ENCODE measurements at regions not wholly inside any gene's neighbourhood (a gene's known extent, or its start where the extent isn't known, plus 50 kb on each side); places are given as distances from the start of the nearest gene placed in this dataset.
A peak's percentile ranks its signal among the peaks of the same experiment; 100 is the strongest.
"Not testable (repeated sequence)": the region's sequence is repeated elsewhere in the genome, so short reads cannot be mapped to it uniquely, and the experiment has no call there.

DNA sequence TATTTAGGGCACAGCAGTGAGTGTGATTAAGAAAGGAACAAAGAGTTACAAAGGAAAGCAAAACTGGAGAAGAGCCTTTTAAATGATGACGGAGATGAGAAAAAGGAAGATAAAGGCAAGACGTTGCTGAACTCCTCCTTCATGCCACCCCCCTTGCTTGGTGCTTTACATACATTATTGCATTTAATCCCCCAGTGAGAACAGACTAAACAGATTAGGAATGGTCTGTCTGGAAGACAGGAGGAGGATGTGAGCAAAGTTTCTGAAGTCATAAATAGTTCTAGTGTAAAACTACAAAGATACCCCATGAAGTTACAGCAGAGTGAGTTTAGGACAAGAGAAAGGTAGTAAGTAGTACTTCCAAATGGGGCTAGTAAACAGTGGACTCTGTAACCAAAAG lies 113.5 kb downstream of the PLCE1 start:
- peaks cover 30% of the 10 kb centered on the region for H3K4me1 ChIP-seq (ENCODE audit: control insufficient read depth, insufficient read depth, low read length)
- no peak overlapping the region for H3K4me2 ChIP-seq (ENCODE audit: low read length)
- H3K9me3 ChIP-seq (replicated peaks; ENCODE audit: low read length) = no peaks in the 10 kb centered on the region
- no peaks in the 10 kb centered on the region for H3K27me3 ChIP-seq (ENCODE audit: control insufficient read depth, insufficient read depth, low read length)
- H3K9ac ChIP-seq (ENCODE audit: low read depth, low read length) = no peak overlapping the region
- no peak overlapping the region for H3K4me3 ChIP-seq (ENCODE audit: low read length)
- no peaks in the 10 kb centered on the region for H3K36me3 ChIP-seq (ENCODE audit: insufficient read depth, low read length)

DNA sequence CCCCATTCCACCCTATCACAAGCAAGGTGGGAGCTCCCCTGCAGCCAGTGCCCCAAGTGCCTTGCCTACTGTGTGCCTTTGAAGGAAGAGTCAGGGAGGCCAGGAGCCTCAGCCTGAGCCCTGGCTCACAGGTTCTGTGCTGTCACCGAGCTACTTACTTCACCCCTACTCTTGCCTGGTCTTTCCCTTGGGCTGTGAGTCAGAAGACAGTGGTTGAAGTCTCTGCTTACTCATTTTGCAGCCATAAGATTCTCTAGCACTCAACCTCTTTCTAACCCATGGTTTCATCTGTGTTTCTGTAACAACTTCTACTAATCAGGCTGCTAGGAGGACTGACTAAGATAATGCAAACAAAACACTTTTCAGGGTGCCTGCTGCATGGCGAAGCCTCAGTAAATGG lies 114.5 kb downstream of the PLCE1 start:
- H3K36me3 ChIP-seq (ENCODE audit: insufficient read depth, low read length) = no peaks in the 10 kb centered on the region
- H3K4me1 ChIP-seq (ENCODE audit: control insufficient read depth, insufficient read depth, low read length) = peaks cover 37% of the 10 kb centered on the region
- H3K4me3 ChIP-seq (ENCODE audit: low read length) = no peak overlapping the region
- H3K9me3 ChIP-seq (replicated peaks; ENCODE audit: low read length) = no peaks in the 10 kb centered on the region
- H3K27me3 ChIP-seq (ENCODE audit: control insufficient read depth, insufficient read depth, low read length) = no peaks in the 10 kb centered on the region
- H3K9ac ChIP-seq (ENCODE audit: low read depth, low read length) = no peak overlapping the region
- H3K4me2 ChIP-seq (ENCODE audit: low read length) = peak overlapping the region; percentile 34

- H3K9ac ChIP-seq (ENCODE audit: low read depth, low read length) = no peak overlapping the region
- peaks cover 28% of the 10 kb centered on the region for H3K4me1 ChIP-seq (ENCODE audit: control insufficient read depth, insufficient read depth, low read length)
- no peaks in the 10 kb centered on the region for H3K27me3 ChIP-seq (ENCODE audit: control insufficient read depth, insufficient read depth, low read length)
- no peaks in the 10 kb centered on the region for H3K36me3 ChIP-seq (ENCODE audit: insufficient read depth, low read length)
- no peaks in the 10 kb centered on the region for H3K9me3 ChIP-seq (replicated peaks; ENCODE audit: low read length)
- H3K4me2 ChIP-seq (ENCODE audit: low read length) = no peak overlapping the region
- H3K4me3 ChIP-seq (ENCODE audit: low read length) = no peak overlapping the region
Measured at GRCh38 chr10:94111367-94111766, 117.6 kb downstream of the PLCE1 start.

DNA sequence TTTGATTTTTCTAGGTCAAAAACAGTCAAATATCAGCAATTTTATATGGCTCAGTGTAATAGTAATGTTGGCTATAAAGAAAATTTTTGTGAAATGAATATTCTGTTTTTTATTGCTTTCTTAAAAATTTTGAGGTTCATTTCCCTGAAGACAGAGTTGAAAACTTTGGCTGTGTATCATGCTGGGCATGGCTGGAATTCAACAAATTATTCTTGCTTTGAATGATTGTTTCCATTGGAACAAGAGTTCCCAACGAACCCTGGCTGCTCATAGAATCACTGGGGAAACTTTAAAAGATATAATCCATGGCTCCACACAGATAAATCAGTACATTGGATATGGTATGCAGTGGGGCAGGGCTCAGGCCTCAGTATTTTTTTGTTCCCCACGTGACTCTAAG lies 118.6 kb downstream of the PLCE1 start:
- Histone ChIP-seq H3K4me1 (ENCODE audit: control insufficient read depth, insufficient read depth, low read length) (peaks cover 28% of the 10 kb centered on the region), H3K9ac (ENCODE audit: low read depth, low read length) (no peak overlapping the region), H3K4me2 (ENCODE audit: low read length) (no peak overlapping the region), H3K27me3 (ENCODE audit: control insufficient read depth, insufficient read depth, low read length) (no peaks in the 10 kb centered on the region), H3K9me3 (replicated peaks; ENCODE audit: low read length) (no peaks in the 10 kb centered on the region), H3K4me3 (ENCODE audit: low read length) (no peak overlapping the region), H3K36me3 (ENCODE audit: insufficient read depth, low read length) (no peaks in the 10 kb centered on the region)

DNA sequence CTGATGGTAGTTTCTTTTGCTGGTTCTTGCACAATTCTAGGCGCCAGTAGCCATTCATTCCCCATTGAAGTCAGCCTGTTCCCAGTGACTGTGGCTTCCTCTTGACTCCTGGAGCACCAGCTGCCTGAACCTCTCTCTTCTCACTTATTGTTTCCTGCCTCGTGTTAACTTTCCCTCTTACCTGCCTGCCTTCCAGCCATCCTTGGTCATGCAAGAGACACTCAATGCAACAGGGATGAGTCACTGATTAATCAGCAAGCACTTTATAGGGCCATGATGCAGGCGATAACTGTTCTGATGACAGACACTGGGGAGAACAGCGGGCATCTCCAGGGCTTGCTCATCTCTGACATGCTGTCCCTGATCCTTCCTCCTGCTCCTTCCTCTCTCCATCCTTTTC lies 122.0 kb downstream of the PLCE1 start:
- no peak overlapping the region for H3K9ac ChIP-seq (ENCODE audit: low read depth, low read length)

GRCh38 chr10:94116848-94117247 lies 123.1 kb downstream of the PLCE1 start:
- H3K27me3 ChIP-seq (ENCODE audit: control insufficient read depth, insufficient read depth, low read length) = no peaks in the 10 kb centered on the region
- no peak overlapping the region for H3K9ac ChIP-seq (ENCODE audit: low read depth, low read length)

More for the DNA sequence above, 122.0 kb downstream of the PLCE1 start:
- Histone ChIP-seq H3K9me3 (replicated peaks; ENCODE audit: low read length) (no peaks in the 10 kb centered on the region), H3K4me3 (ENCODE audit: low read length) (no peak overlapping the region), H3K4me1 (ENCODE audit: control insufficient read depth, insufficient read depth, low read length) (peaks cover 17% of the 10 kb centered on the region), H3K36me3 (ENCODE audit: insufficient read depth, low read length) (no peaks in the 10 kb centered on the region), H3K4me2 (ENCODE audit: low read length) (no peak overlapping the region), H3K27me3 (ENCODE audit: control insufficient read depth, insufficient read depth, low read length) (no peaks in the 10 kb centered on the region)

GRCh38 chr10:94122211-94122610 lies 128.5 kb downstream of the PLCE1 start:
- no peak overlapping the region for H3K9ac ChIP-seq (ENCODE audit: low read depth, low read length)
- no peak overlapping the region for H3K4me2 ChIP-seq (ENCODE audit: low read length)
- no peak overlapping the region for H3K4me3 ChIP-seq (ENCODE audit: low read length)
- no peaks in the 10 kb centered on the region for H3K27me3 ChIP-seq (ENCODE audit: control insufficient read depth, insufficient read depth, low read length)
- no peaks in the 10 kb centered on the region for H3K9me3 ChIP-seq (replicated peaks; ENCODE audit: low read length)
- no peaks in the 10 kb centered on the region for H3K36me3 ChIP-seq (ENCODE audit: insufficient read depth, low read length)
- peaks cover 39% of the 10 kb centered on the region for H3K4me1 ChIP-seq (ENCODE audit: control insufficient read depth, insufficient read depth, low read length)

More at GRCh38 chr10:94116848-94117247, 123.1 kb downstream of the PLCE1 start:
- peaks cover 15% of the 10 kb centered on the region for H3K4me1 ChIP-seq (ENCODE audit: control insufficient read depth, insufficient read depth, low read length)
- H3K4me2 ChIP-seq (ENCODE audit: low read length) = no peak overlapping the region
- H3K4me3 ChIP-seq (ENCODE audit: low read length) = no peak overlapping the region
- no peaks in the 10 kb centered on the region for H3K36me3 ChIP-seq (ENCODE audit: insufficient read depth, low read length)
- no peaks in the 10 kb centered on the region for H3K9me3 ChIP-seq (replicated peaks; ENCODE audit: low read length)

- H3K9me3 ChIP-seq (replicated peaks; ENCODE audit: low read length) = no peaks in the 10 kb centered on the region
- H3K4me1 ChIP-seq (ENCODE audit: control insufficient read depth, insufficient read depth, low read length) = peaks cover 39% of the 10 kb centered on the region
- H3K36me3 ChIP-seq (ENCODE audit: insufficient read depth, low read length) = no peaks in the 10 kb centered on the region
- peak overlapping the region; percentile 25 for H3K9ac ChIP-seq (ENCODE audit: low read depth, low read length)
- H3K4me2 ChIP-seq (ENCODE audit: low read length) = peak overlapping the region; percentile 41
- no peaks in the 10 kb centered on the region for H3K27me3 ChIP-seq (ENCODE audit: control insufficient read depth, insufficient read depth, low read length)
- no peak overlapping the region for H3K4me3 ChIP-seq (ENCODE audit: low read length)
Measured at GRCh38 chr10:94123258-94123995, 129.7 kb downstream of the PLCE1 start.

DNA sequence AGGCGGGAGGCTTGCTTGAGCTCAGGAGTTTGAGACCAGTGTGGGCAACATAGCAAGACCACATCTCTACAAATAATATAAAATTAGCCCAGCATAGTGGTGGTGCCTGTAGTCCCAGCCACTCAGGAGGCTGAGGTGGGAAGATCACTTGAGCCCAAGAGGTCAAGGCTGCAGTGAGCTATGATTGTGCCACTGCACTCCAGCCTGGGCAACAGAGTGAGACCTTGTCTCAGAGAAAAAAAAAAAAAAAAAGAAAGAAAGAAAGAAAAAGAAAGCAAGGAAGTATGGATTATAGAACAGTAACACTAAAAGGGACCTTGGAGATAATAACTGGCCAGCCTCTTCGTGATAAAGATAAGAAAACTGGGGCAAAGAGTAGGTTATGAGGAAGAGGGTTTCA lies 130.4 kb downstream of the PLCE1 start:
- not testable (repeated sequence) for H3K9ac ChIP-seq (ENCODE audit: low read depth, low read length); H3K36me3 ChIP-seq (ENCODE audit: insufficient read depth, low read length); H3K4me2 ChIP-seq (ENCODE audit: low read length); H3K4me3 ChIP-seq (ENCODE audit: low read length); H3K27me3 ChIP-seq (ENCODE audit: control insufficient read depth, insufficient read depth, low read length); H3K9me3 ChIP-seq (replicated peaks; ENCODE audit: low read length)
- H3K4me1 ChIP-seq (ENCODE audit: control insufficient read depth, insufficient read depth, low read length) = peaks cover 39% of the 10 kb centered on the region

GRCh38 chr10:94125268-94125667 lies 131.5 kb downstream of the PLCE1 start:
- not testable (repeated sequence) for H3K4me2 ChIP-seq (ENCODE audit: low read length); H3K9me3 ChIP-seq (replicated peaks; ENCODE audit: low read length); H3K27me3 ChIP-seq (ENCODE audit: control insufficient read depth, insufficient read depth, low read length); H3K36me3 ChIP-seq (ENCODE audit: insufficient read depth, low read length); H3K9ac ChIP-seq (ENCODE audit: low read depth, low read length); H3K4me3 ChIP-seq (ENCODE audit: low read length)
- peaks cover 47% of the 10 kb centered on the region for H3K4me1 ChIP-seq (ENCODE audit: control insufficient read depth, insufficient read depth, low read length)

DNA sequence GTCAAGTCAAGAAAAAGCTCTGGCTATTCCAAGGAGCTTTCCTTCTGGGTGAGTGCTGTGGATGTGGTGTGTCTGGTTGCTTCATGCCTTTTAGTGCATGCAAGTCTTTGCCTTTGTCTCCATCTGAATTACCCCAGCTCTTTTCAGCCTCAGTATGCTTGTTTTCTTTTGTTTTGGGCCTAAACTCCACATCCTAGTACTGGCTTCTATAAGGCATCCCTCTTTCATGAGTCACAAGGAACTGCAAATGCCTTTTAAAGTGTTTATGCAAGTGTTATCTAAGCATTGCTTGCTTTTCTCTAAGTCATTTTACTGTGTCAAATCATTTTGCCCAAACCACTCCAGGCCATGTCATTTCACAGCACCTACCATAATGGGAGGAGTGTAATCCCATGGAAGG lies 132.1 kb downstream of the PLCE1 start:
- Histone ChIP-seq H3K9me3 (replicated peaks; ENCODE audit: low read length) (no peaks in the 10 kb centered on the region), H3K4me1 (ENCODE audit: control insufficient read depth, insufficient read depth, low read length) (peaks cover 47% of the 10 kb centered on the region), H3K9ac (ENCODE audit: low read depth, low read length) (no peak overlapping the region), H3K27me3 (ENCODE audit: control insufficient read depth, insufficient read depth, low read length) (no peaks in the 10 kb centered on the region), H3K4me2 (ENCODE audit: low read length) (peak overlapping the region; percentile 10), H3K36me3 (ENCODE audit: insufficient read depth, low read length) (no peaks in the 10 kb centered on the region), H3K4me3 (ENCODE audit: low read length) (no peak overlapping the region)

DNA sequence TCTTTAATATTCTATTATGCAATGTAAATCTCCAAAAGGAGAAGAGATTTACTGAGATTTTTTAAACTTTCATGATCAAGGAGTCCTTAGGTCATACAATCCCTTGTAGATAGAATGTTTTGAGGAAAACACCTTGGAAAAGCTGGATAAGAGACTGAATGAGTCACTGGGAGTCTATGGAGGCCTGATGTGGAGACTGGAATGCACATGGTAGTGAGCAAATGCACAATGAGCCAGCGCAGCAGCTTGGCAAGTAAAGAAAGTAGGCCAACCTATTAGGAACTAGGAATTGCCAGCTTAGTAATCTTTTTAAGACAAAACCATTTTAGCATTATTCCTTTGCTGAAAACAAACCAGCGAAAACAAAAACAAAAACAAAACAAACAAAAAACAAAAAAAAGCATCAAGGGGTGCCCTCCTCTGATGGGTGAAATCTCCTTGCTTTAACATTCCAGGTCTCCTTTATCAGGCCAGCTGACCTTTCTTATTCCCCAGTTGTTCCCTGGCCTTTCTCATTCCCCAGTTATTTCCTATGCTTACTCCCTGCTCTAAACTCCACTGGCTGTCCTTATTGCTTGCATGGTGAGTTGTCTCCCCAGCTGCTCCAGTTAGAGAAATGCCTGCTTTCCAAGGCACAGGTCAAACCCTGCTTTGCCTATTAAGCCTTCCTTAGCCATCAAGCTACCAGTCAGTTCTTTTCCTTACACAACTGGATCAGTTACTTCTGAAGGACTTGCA lies 135.8 kb downstream of the PLCE1 start:
- H3K27me3 ChIP-seq (ENCODE audit: control insufficient read depth, insufficient read depth, low read length) = no peaks in the 10 kb centered on the region
- peaks cover 39% of the 10 kb centered on the region for H3K4me1 ChIP-seq (ENCODE audit: control insufficient read depth, insufficient read depth, low read length)
- H3K9me3 ChIP-seq (replicated peaks; ENCODE audit: low read length) = no peaks in the 10 kb centered on the region
- no peak overlapping the region for H3K4me2 ChIP-seq (ENCODE audit: low read length)
- H3K36me3 ChIP-seq (ENCODE audit: insufficient read depth, low read length) = no peaks in the 10 kb centered on the region
- H3K9ac ChIP-seq (ENCODE audit: low read depth, low read length) = no peak overlapping the region
- no peak overlapping the region for H3K4me3 ChIP-seq (ENCODE audit: low read length)

All from skeletal muscle satellite cell (primary cell).